Gastrocnemius medialis (tissue), 4 donors: ENCODE measurements at regions not wholly inside any gene's neighbourhood (a gene's known extent, or its start where the extent isn't known, plus 50 kb on each side); places are given as distances from the start of the nearest gene placed in this dataset.
"Not testable (repeated sequence)": the region's sequence is repeated elsewhere in the genome, so short reads cannot be mapped to it uniquely, and the experiment has no call there.

Source experiments
- CTCF ChIP-seq, 5 experiments: fragments of 450-650 bp in 3 of 5; fragments of 200-600 bp in 2 of 5; sonication (generic) in 2 of 5; IDR thresholded peaks in 4 of 5; conservative IDR thresholded peaks in 1 of 5; 1 replicate in 4 of 5; 2 replicates in 1 of 5; pipeline ENCODE4 v1.5.1; 2016 to 2019; ENCODE audit warnings: antibody characterized with exemption in 5 of 5, mild to moderate bottlenecking in 3 of 5, moderate library complexity in 3 of 5
- POLR2A ChIP-seq, 2 donors: fragments of 450-650 bp; IDR thresholded peaks; one replicate each; pipeline ENCODE4 v1.6.1; 2017; ENCODE audit warnings: antibody characterized with exemption in 2 of 2, mild to moderate bottlenecking in 2 of 2, moderate library complexity in 2 of 2

GRCh38 chr5:1636208-1636770 is 112.5 kb upstream of the LPCAT1 start:
- not testable (repeated sequence) for TF ChIP-seq CTCF (IDR thresholded peaks at IDR 0.05 in 4 of 5, conservative IDR thresholded peaks at IDR 0.05 in 1 of 5); POLR2A (IDR thresholded peaks at IDR 0.05)
